ENCODE measurements at regions not wholly inside any gene's neighbourhood (a gene's known extent, or its start where the extent isn't known, plus 50 kb on each side); places are given as distances from the start of the nearest gene placed in this dataset.
A peak's percentile ranks its signal among the peaks of the same experiment; 100 is the strongest.

- H3K27me3 Mint-ChIP-seq, result peaks cover 8% of the 10 kb centered on the region
Measured at GRCh38 chr18:34159691-34160185, 65.0 kb downstream of the NOL4 start.

GRCh38 chr18:34158881-34159690 is 65.6 kb downstream of the NOL4 start:
- no peaks in the 10 kb centered on the region for H3K36me3 Mint-ChIP-seq
- H3K4me1 Mint-ChIP-seq (ENCODE audit: low read depth), result peaks cover 1% of the 10 kb centered on the region
- H3K27me3 Mint-ChIP-seq, result peaks cover 8% of the 10 kb centered on the region
- peak overlapping the region; percentile 35 for H3K4me3 Mint-ChIP-seq
- no peak overlapping the region for H3K27ac Mint-ChIP-seq
- no peaks in the 10 kb centered on the region for H3K9me3 Mint-ChIP-seq (ENCODE audit: low read depth)

More at GRCh38 chr18:34159691-34160185, 65.0 kb downstream of the NOL4 start:
- Mint-ChIP-seq H3K36me3 (no peaks in the 10 kb centered on the region), H3K4me1 (ENCODE audit: low read depth) (no peaks in the 10 kb centered on the region), H3K4me3 (no peak overlapping the region), H3K9me3 (ENCODE audit: low read depth) (no peaks in the 10 kb centered on the region), H3K27ac (no peak overlapping the region)

GRCh38 chr18:34153711-34154110 is 71.0 kb downstream of the NOL4 start:
- Mint-ChIP-seq H3K27me3 (peaks cover 2% of the 10 kb centered on the region), H3K36me3 (no peaks in the 10 kb centered on the region), H3K4me1 (ENCODE audit: low read depth) (peaks cover 8% of the 10 kb centered on the region), H3K4me3 (peak overlapping the region; percentile 49), H3K27ac (no peak overlapping the region), H3K9me3 (ENCODE audit: low read depth) (no peaks in the 10 kb centered on the region)

GRCh38 chr18:34131006-34131405 is 93.7 kb downstream of the NOL4 start:
- no peaks in the 10 kb centered on the region for H3K4me1 Mint-ChIP-seq (ENCODE audit: low read depth)
- H3K27me3 Mint-ChIP-seq, result no peaks in the 10 kb centered on the region
- H3K9me3 Mint-ChIP-seq (ENCODE audit: low read depth), result no peaks in the 10 kb centered on the region
- no peak overlapping the region for H3K27ac Mint-ChIP-seq
- H3K36me3 Mint-ChIP-seq, result no peaks in the 10 kb centered on the region
- no peak overlapping the region for H3K4me3 Mint-ChIP-seq

GRCh38 chr18:34128436-34128835 is 96.3 kb downstream of the NOL4 start:
- Mint-ChIP-seq H3K4me1 (ENCODE audit: low read depth) (no peaks in the 10 kb centered on the region), H3K27me3 (no peaks in the 10 kb centered on the region), H3K36me3 (no peaks in the 10 kb centered on the region), H3K27ac (no peak overlapping the region), H3K4me3 (no peak overlapping the region), H3K9me3 (ENCODE audit: low read depth) (no peaks in the 10 kb centered on the region)

- H3K9me3 Mint-ChIP-seq (ENCODE audit: low read depth), result no peaks in the 10 kb centered on the region
- H3K27me3 Mint-ChIP-seq, result no peaks in the 10 kb centered on the region
- H3K4me3 Mint-ChIP-seq, result no peak overlapping the region
- no peaks in the 10 kb centered on the region for H3K4me1 Mint-ChIP-seq (ENCODE audit: low read depth)
- no peak overlapping the region for H3K27ac Mint-ChIP-seq
- no peaks in the 10 kb centered on the region for H3K36me3 Mint-ChIP-seq
Measured at GRCh38 chr18:34126121-34126520, 98.6 kb downstream of the NOL4 start.

GRCh38 chr18:34122724-34123334 is 101.9 kb downstream of the NOL4 start:
- H3K4me1 Mint-ChIP-seq (ENCODE audit: low read depth), result no peaks in the 10 kb centered on the region

GRCh38 chr18:34121200-34121721 is 103.5 kb downstream of the NOL4 start:
- Mint-ChIP-seq H3K27ac (no peak overlapping the region), H3K36me3 (no peaks in the 10 kb centered on the region), H3K4me3 (no peak overlapping the region), H3K9me3 (ENCODE audit: low read depth) (no peaks in the 10 kb centered on the region), H3K27me3 (no peaks in the 10 kb centered on the region), H3K4me1 (ENCODE audit: low read depth) (no peaks in the 10 kb centered on the region)

More at GRCh38 chr18:34122724-34123334, 101.9 kb downstream of the NOL4 start:
- no peak overlapping the region for H3K4me3 Mint-ChIP-seq
- H3K27ac Mint-ChIP-seq, result no peak overlapping the region
- H3K27me3 Mint-ChIP-seq, result no peaks in the 10 kb centered on the region
- H3K36me3 Mint-ChIP-seq, result no peaks in the 10 kb centered on the region
- H3K9me3 Mint-ChIP-seq (ENCODE audit: low read depth), result no peaks in the 10 kb centered on the region

GRCh38 chr18:34120294-34120693 is 104.4 kb downstream of the NOL4 start:
- H3K27ac Mint-ChIP-seq, result no peak overlapping the region
- H3K9me3 Mint-ChIP-seq (ENCODE audit: low read depth), result no peaks in the 10 kb centered on the region
- H3K36me3 Mint-ChIP-seq, result no peaks in the 10 kb centered on the region
- no peaks in the 10 kb centered on the region for H3K4me1 Mint-ChIP-seq (ENCODE audit: low read depth)
- no peaks in the 10 kb centered on the region for H3K27me3 Mint-ChIP-seq
- no peak overlapping the region for H3K4me3 Mint-ChIP-seq

- H3K9me3 Mint-ChIP-seq (ENCODE audit: low read depth), result no peaks in the 10 kb centered on the region
- H3K27ac Mint-ChIP-seq, result no peak overlapping the region
- H3K27me3 Mint-ChIP-seq, result no peaks in the 10 kb centered on the region
- no peaks in the 10 kb centered on the region for H3K4me1 Mint-ChIP-seq (ENCODE audit: low read depth)
- H3K36me3 Mint-ChIP-seq, result no peaks in the 10 kb centered on the region
- H3K4me3 Mint-ChIP-seq, result no peak overlapping the region
Measured at GRCh38 chr18:34117319-34117718, 107.4 kb downstream of the NOL4 start.

GRCh38 chr18:34115409-34116081 is 109.2 kb downstream of the NOL4 start:
- no peak overlapping the region for H3K27ac Mint-ChIP-seq
- no peaks in the 10 kb centered on the region for H3K27me3 Mint-ChIP-seq
- H3K9me3 Mint-ChIP-seq (ENCODE audit: low read depth), result peaks cover 3% of the 10 kb centered on the region
- no peak overlapping the region for H3K4me3 Mint-ChIP-seq
- no peaks in the 10 kb centered on the region for H3K4me1 Mint-ChIP-seq (ENCODE audit: low read depth)
- no peaks in the 10 kb centered on the region for H3K36me3 Mint-ChIP-seq

GRCh38 chr18:34114996-34115395 is 109.7 kb downstream of the NOL4 start:
- no peak overlapping the region for H3K4me3 Mint-ChIP-seq
- H3K27me3 Mint-ChIP-seq, result no peaks in the 10 kb centered on the region

GRCh38 chr18:34108206-34108605 is 116.5 kb downstream of the NOL4 start:
- H3K9me3 Mint-ChIP-seq (ENCODE audit: low read depth), result peaks cover 15% of the 10 kb centered on the region
- no peaks in the 10 kb centered on the region for H3K27me3 Mint-ChIP-seq
- H3K27ac Mint-ChIP-seq, result no peak overlapping the region
- H3K4me1 Mint-ChIP-seq (ENCODE audit: low read depth), result no peaks in the 10 kb centered on the region
- no peaks in the 10 kb centered on the region for H3K36me3 Mint-ChIP-seq
- no peak overlapping the region for H3K4me3 Mint-ChIP-seq

More at GRCh38 chr18:34114996-34115395, 109.7 kb downstream of the NOL4 start:
- Mint-ChIP-seq H3K27ac (no peak overlapping the region), H3K4me1 (ENCODE audit: low read depth) (no peaks in the 10 kb centered on the region), H3K36me3 (no peaks in the 10 kb centered on the region), H3K9me3 (ENCODE audit: low read depth) (peaks cover 4% of the 10 kb centered on the region)

- H3K4me3 Mint-ChIP-seq, result no peak overlapping the region
- H3K36me3 Mint-ChIP-seq, result no peaks in the 10 kb centered on the region
- peaks cover 4% of the 10 kb centered on the region for H3K9me3 Mint-ChIP-seq (ENCODE audit: low read depth)
- H3K27ac Mint-ChIP-seq, result no peak overlapping the region
- no peaks in the 10 kb centered on the region for H3K27me3 Mint-ChIP-seq
- H3K4me1 Mint-ChIP-seq (ENCODE audit: low read depth), result no peaks in the 10 kb centered on the region
Measured at GRCh38 chr18:34098109-34098508, 126.6 kb downstream of the NOL4 start.

GRCh38 chr18:34097312-34097711 is 127.4 kb downstream of the NOL4 start:
- no peak overlapping the region for H3K27ac Mint-ChIP-seq
- H3K9me3 Mint-ChIP-seq (ENCODE audit: low read depth), result peaks cover 4% of the 10 kb centered on the region
- no peaks in the 10 kb centered on the region for H3K4me1 Mint-ChIP-seq (ENCODE audit: low read depth)
- H3K27me3 Mint-ChIP-seq, result no peaks in the 10 kb centered on the region
- no peaks in the 10 kb centered on the region for H3K36me3 Mint-ChIP-seq
- no peak overlapping the region for H3K4me3 Mint-ChIP-seq

Data from activated naive CD8-positive, alpha-beta T cell (primary cell).